GM21723 (cell line): ENCODE measurements at regions not wholly inside any gene's neighbourhood (a gene's known extent, or its start where the extent isn't known, plus 50 kb on each side); places are given as distances from the start of the nearest gene placed in this dataset.

Source experiments
- ATAC-seq: cut with Tn5 transposase; IDR thresholded peaks from one replicate; pipeline ENCODE4 v1.9.1; 2021; ENCODE audit warnings: mild to moderate bottlenecking, moderate library complexity; ENCODE audit not compliant: unreplicated experiment

DNA sequence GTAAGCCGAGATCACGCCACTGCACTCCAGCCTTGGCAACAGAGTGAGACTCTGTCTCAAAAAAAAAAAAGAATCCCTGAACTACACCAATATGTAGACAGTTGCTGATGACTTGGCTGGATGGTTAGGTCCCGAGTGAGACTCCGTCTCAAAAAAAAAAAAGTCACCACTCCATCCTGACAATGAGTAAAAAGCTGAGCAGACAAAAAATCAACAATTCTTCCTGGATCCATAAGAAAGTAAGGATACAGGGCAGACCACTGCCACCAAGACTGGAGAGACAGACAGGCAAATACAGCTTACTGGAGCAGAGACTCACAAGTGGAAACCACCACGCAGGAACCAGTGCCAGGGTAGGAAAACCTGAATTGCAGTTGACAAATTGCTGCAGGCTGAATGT is 67.1 kb upstream of the ERCC4 start:
- no peak for ATAC-seq

DNA sequence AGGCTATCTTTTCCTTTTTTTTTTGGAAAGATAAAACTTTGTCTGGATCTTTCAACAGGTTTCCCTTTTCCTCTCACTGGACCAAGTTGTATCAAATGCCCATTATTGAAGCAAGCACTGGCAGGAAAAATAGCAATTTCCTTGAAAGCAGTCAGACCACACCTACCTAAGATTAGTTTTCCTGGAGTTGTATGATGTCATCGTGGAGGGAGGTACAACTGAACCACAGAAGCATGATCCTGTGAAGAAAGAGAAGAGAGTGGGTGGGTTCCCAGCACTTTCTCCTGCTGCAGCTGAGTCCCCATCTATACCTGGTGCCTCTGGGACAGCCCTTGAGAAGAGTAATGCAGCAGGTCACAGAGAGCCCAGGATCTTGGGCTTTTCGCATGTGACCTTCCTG is 63.6 kb upstream of the ERCC4 start:
- ATAC-seq, result no peak

DNA sequence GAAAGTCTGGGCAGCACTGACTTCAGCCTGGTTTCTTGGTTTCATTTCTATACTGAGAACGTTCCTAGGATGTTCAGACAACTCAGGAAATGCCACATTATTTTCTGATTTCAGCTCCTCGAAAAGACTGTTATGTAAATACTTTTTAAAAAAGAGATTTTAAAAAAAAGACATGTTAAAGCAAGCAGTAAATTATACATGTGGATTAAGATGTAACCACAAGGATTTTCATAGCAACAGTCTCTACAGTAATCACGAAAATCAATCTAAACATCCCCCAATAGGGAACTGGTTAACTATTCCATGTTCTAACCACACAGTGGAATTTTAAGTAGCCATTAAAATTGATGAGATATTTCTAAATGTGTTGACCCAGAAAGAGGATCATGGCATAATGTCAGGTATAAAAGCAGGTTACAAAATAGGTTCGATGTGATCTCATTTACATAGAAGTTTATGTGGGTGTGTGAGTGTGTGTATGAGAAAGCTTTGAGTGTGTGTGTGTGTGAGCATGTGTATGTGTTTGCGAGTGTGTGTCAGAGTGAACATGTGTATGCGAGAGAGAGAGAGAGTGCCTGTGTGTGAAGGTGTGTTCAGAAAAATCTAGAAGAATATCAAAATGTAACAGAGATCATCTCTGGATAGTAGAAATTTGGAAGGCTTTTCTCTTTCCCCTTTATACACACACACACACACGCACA is 63.0 kb upstream of the ERCC4 start:
- ATAC-seq, result no peak

DNA sequence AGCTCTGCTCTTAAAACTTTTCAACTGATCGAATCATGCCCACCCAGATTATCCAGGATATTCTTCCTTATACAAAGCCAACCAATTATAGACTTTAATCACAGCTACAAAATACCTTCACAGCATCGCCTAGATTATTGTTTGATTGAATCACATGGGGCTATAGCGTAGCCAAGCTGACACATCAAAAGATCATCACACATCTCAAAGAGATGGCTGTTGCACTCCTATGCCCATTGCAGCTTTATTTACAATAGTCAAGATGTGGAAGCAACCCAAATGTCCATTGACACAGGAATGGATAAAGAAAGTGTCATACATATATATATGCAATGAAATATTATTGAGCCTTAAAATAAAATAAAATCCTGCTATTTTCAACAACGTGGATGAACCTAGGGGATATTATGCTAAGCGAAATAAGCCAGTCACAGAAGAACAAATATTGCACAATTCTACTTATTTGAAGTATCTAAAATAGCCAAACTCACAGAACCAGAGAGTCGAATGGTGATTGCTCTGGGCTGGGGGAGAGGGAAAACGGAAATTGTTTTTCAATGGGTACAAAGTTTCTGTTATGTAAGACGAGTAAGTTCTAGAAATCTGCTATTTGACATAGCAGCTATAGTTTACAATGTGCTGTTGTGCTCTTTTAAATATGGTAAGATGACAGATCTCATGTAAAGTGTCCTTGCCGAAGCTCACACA is 60.9 kb upstream of the ERCC4 start:
- no peak for ATAC-seq

DNA sequence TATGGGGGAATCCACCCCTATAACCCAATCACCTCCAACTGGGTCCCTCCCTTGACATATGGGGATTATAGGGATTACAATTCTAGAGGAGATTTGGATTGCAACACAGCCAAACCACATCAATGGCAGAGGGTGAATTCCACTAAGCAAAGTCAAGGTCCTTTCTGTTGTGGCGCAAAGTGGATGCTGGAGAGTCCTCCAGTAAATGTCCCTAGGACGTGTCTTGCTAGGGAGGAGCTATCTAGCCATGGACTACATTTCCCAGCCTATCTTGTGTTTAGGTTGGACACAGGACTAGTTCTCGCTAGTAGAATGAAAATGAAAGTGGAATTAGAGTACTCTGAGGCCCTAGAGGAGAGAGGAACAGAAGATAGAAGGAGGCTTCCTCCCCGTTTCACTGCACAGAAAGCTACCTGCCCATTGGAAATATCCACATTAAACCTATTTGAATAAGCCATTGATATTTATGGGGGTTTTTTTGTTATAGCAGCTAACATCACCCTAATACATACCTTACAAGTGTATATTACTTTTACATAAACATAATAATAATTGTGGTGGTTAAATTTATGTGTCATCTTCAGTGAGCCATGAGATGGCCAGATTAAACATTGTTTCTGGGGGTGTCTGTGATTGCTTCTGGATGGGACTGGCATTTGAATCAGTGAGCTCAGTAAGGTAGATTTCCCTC is 56.7 kb upstream of the ERCC4 start:
- ATAC-seq, result no peak

DNA sequence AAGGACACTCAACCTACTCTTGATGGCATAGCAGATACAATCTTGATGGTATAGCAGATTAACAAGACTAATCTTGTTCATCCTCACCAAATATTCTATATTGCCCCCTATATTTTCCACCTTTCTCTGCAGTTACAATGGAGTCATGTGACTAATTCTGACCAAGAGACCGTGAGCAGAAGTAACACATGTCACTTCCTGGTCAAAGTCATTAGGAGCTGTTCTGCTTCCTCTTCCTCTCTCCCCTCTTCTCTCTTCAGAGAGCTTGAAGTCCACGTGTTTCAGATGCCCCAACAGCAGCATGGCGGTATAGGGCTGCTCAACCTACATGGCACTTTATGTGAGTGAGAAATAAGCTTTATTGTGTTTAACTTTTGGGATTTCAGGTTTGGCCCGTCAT is 55.3 kb upstream of the ERCC4 start:
- no peak for ATAC-seq

DNA sequence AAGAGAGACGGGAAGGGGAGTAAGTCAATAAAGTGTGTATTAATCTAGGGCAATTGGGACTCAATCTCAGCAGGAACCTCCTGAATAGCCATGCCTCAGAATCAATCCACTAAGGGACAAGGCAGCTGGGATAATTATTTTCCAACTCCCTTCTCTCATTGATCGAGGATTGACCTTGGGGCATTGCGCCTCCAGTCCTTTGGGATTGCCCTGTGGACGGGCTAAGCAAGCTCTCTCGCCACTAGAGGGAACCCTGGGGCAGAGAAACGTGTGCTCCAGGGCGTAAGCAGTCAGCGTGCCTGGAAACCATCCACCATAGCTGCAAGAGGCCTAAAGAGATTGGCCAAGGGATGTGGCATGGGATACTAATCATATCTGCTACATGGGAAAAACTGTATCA is 53.9 kb upstream of the ERCC4 start:
- ATAC-seq, result no peak
